Astrocyte (in vitro differentiated cells and primary cell): ENCODE measurements at regions not wholly inside any gene's neighbourhood (a gene's known extent, or its start where the extent isn't known, plus 50 kb on each side); places are given as distances from the start of the nearest gene placed in this dataset.

Experiments used
- DNase-seq: peaks from one replicate; pipeline ENCODE4 v3.0.0-alpha.2; 2010; ENCODE audit warnings: low read depth
- FAIRE-seq: peaks from 2 replicates; lab custom pipeline; 2011; peaks lifted over from hg19 to GRCh38; lab: Jason Lieb, UNC
- H2AFZ ChIP-seq: 2 replicates; pipeline ENCODE4 v1.6.0; 2012; ENCODE audit warnings: low read depth, low read length, inconsistent platforms
- H3K27ac ChIP-seq: 2 replicates; pipeline ENCODE4 v1.5.1; 2011; ENCODE audit warnings: low read depth, low read length, inconsistent platforms
- H3K27me3 ChIP-seq: 2 replicates; pipeline ENCODE4 v1.6.0; 2011; ENCODE audit warnings: low read length, inconsistent platforms; ENCODE audit not compliant: insufficient read depth
- H3K36me3 ChIP-seq: 2 replicates; pipeline ENCODE4 v1.5.1; 2011; ENCODE audit warnings: low read length, inconsistent platforms; ENCODE audit not compliant: insufficient read depth
- H3K4me1 ChIP-seq: 2 replicates; pipeline ENCODE4 v1.5.1; 2011; ENCODE audit warnings: low read length, inconsistent platforms; ENCODE audit not compliant: insufficient read depth
- H3K4me2 ChIP-seq: 2 replicates; pipeline ENCODE4 v1.6.0; 2012; ENCODE audit warnings: low read length, inconsistent platforms
- H3K4me3 ChIP-seq: 2 replicates; pipeline ENCODE4 v1.5.1; 2011; ENCODE audit warnings: low read depth, mild to moderate bottlenecking, low read length, inconsistent platforms; ENCODE audit not compliant: insufficient read depth
- H3K79me2 ChIP-seq: 2 replicates; pipeline ENCODE4 v1.6.0; 2012; ENCODE audit warnings: mild to moderate bottlenecking, low read length, inconsistent platforms; ENCODE audit not compliant: insufficient read depth
- H3K9ac ChIP-seq: 2 replicates; pipeline ENCODE4 v1.6.0; 2012; ENCODE audit warnings: mild to moderate bottlenecking, low read length, inconsistent platforms
- H3K9me3 ChIP-seq: 2 replicates; pipeline ENCODE4 v1.5.1; 2012; ENCODE audit warnings: low read depth, mild to moderate bottlenecking, low read length, inconsistent platforms; ENCODE audit not compliant: insufficient read depth
- H4K20me1 ChIP-seq: 2 replicates; pipeline ENCODE4 v1.6.0; 2012; ENCODE audit warnings: low read length, inconsistent platforms; ENCODE audit not compliant: insufficient read depth
- H3K27ac Mint-ChIP-seq: one replicate; pipeline ENCODE4 v1.8.0; 2021; ENCODE audit warnings: mild to moderate bottlenecking, mixed read lengths; ENCODE audit not compliant: unreplicated experiment
- H3K27me3 Mint-ChIP-seq: one replicate; pipeline ENCODE4 v1.8.0; 2021; ENCODE audit warnings: low read depth, mixed read lengths; ENCODE audit not compliant: unreplicated experiment
- H3K36me3 Mint-ChIP-seq: one replicate; pipeline ENCODE4 v1.8.0; 2021; ENCODE audit warnings: low read depth, mixed read lengths; ENCODE audit not compliant: unreplicated experiment
- H3K4me1 Mint-ChIP-seq: one replicate; pipeline ENCODE4 v1.8.0; 2021; ENCODE audit warnings: low read depth, mixed read lengths; ENCODE audit not compliant: unreplicated experiment
- H3K4me3 Mint-ChIP-seq: one replicate; pipeline ENCODE4 v1.8.0; 2021; ENCODE audit warnings: mild to moderate bottlenecking, moderate library complexity, mixed read lengths; ENCODE audit not compliant: unreplicated experiment
- H3K9me3 Mint-ChIP-seq: one replicate; pipeline ENCODE4 v1.8.0; 2021; ENCODE audit warnings: mild to moderate bottlenecking, mixed read lengths; ENCODE audit not compliant: unreplicated experiment
- CTCF ChIP-seq: IDR thresholded peaks from 2 replicates; pipeline ENCODE4 v1.5.1; 2011; ENCODE audit warnings: low read depth, mild to moderate bottlenecking, inconsistent platforms, low read length, moderate library complexity; ENCODE audit not compliant: insufficient read depth
- EZH2 ChIP-seq: IDR thresholded peaks from 2 replicates; pipeline ENCODE4 v1.6.1; 2012; ENCODE audit warnings: mild to moderate bottlenecking, low read length, inconsistent platforms; ENCODE audit not compliant: insufficient read depth

- peaks cover 49% of the 10 kb centered on the region for H3K4me1 Mint-ChIP-seq
- no peak for DNase-seq
- no peak overlapping the region for H2AFZ ChIP-seq
- no peak for FAIRE-seq
- H3K27ac ChIP-seq = no peak overlapping the region
- no peaks in the 10 kb centered on the region for H3K9me3 ChIP-seq
- peaks cover 5% of the 10 kb centered on the region for H3K36me3 ChIP-seq
- H3K27me3 ChIP-seq = no peaks in the 10 kb centered on the region
- no peak overlapping the region for H3K9ac ChIP-seq
- peaks cover 5% of the 10 kb centered on the region for H3K36me3 Mint-ChIP-seq
- H4K20me1 ChIP-seq = peaks cover 60% of the 10 kb centered on the region
- no peak overlapping the region for H3K27ac Mint-ChIP-seq
- no peaks in the 10 kb centered on the region for H3K27me3 Mint-ChIP-seq
- peaks cover 19% of the 10 kb centered on the region for H3K4me1 ChIP-seq
- TF ChIP-seq CTCF (no peak), EZH2 (no peak)
- peaks cover 93% of the 10 kb centered on the region for H3K79me2 ChIP-seq
- H3K4me3 Mint-ChIP-seq = no peak overlapping the region
- H3K9me3 Mint-ChIP-seq = no peaks in the 10 kb centered on the region
- no peak overlapping the region for H3K4me2 ChIP-seq
- no peak overlapping the region for H3K4me3 ChIP-seq
Measured at GRCh38 chr3:159816512-159816911, 172.1 kb upstream of the IL12A start.

- no peak overlapping the region for H3K4me3 Mint-ChIP-seq
Measured at GRCh38 chr3:159817126-159817525, 171.5 kb upstream of the IL12A start.

More at GRCh38 chr3:159817126-159817525, 171.5 kb upstream of the IL12A start:
- Mint-ChIP-seq H3K9me3 (no peaks in the 10 kb centered on the region), H3K27me3 (no peaks in the 10 kb centered on the region), H3K36me3 (peaks cover 5% of the 10 kb centered on the region), H3K4me1 (peaks cover 55% of the 10 kb centered on the region), H3K27ac (no peak overlapping the region)
- peaks cover 93% of the 10 kb centered on the region for H3K79me2 ChIP-seq
- peaks cover 54% of the 10 kb centered on the region for H4K20me1 ChIP-seq
- H3K4me2 ChIP-seq = no peak overlapping the region
- TF ChIP-seq EZH2 (no peak), CTCF (no peak)
- no peak overlapping the region for H3K27ac ChIP-seq
- peaks cover 5% of the 10 kb centered on the region for H3K36me3 ChIP-seq
- no peak for DNase-seq
- no peaks in the 10 kb centered on the region for H3K27me3 ChIP-seq
- H2AFZ ChIP-seq = no peak overlapping the region
- H3K9ac ChIP-seq = no peak overlapping the region
- H3K4me1 ChIP-seq = peaks cover 25% of the 10 kb centered on the region
- no peaks in the 10 kb centered on the region for H3K9me3 ChIP-seq
- no peak for FAIRE-seq
- no peak overlapping the region for H3K4me3 ChIP-seq
